ENCODE measurements at regions not wholly inside any gene's neighbourhood (a gene's known extent, or its start where the extent isn't known, plus 50 kb on each side); places are given as distances from the start of the nearest gene placed in this dataset.

DNA sequence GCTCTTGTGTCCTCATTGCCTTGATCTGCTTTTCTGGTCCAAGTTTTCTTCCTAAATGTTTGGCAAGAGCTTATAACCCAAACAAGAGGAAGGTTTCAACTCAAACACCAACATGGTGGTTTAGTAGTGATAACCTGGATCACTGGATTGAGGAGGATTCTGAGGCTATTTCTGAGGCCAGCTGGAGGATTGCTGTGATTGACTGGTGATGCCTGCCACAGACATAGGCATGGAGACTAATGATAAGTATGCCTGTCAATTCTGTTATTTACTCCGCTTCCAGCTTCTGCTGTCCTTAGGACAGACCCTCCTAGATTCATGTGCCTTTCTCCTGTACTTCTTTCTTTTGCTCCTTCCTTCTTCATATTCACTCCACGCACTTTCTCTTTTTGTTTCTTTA, 150.5 kb downstream of the SHQ1 start:
- Histone ChIP-seq H4K20me1 (replicated peaks in 1 of 2; ENCODE audit: control insufficient read depth in 1 of 2, insufficient read depth in 2 of 2, low read length in 2 of 2) (no peaks in the 10 kb centered on the region), H2AFZ (ENCODE audit: low read length) (no peak overlapping the region), H3K9ac (replicated peaks in 1 of 4; ENCODE audit: extremely low read depth in 1 of 4, low read depth in 3 of 4, low read length in 3 of 4) (0 out of 7 replicates have a peak overlapping the region, but pooled peaks of 1 of the 4 experiments have one; percentile 19), H3K4ac (replicated peaks; ENCODE audit: insufficient read length, low read depth, low read length) (no peak overlapping the region), H2BK20ac (ENCODE audit: low read length) (no peak overlapping the region), H2BK15ac (ENCODE audit: low read length) (no peak overlapping the region), H3K14ac (ENCODE audit: insufficient read length) (no peak overlapping the region), H3K27me3 (replicated peaks in 1 of 4; ENCODE audit: control insufficient read depth in 3 of 4, extremely low read depth in 1 of 4, insufficient read depth in 3 of 4, low read length in 3 of 4) (no peaks in the 10 kb centered on the region), H2BK120ac (replicated peaks; ENCODE audit: low read depth, low read length) (peak overlapping the region; percentile 36), H3K9me3 (ENCODE audit: insufficient read depth in 2 of 2, low read depth in 1 of 2, low read length in 1 of 2) (no peaks in the 10 kb centered on the region), H3K4me3 (ENCODE audit: extremely low read depth in 1 of 4, insufficient read depth in 2 of 4, low read depth in 3 of 4, low read length in 4 of 4) (no peak overlapping the region; a peak in 1 of 8 replicates), H2BK5ac (ENCODE audit: low read depth, low read length) (peak overlapping the region; percentile 87; the same call in 1 of the 2 replicates), H3K4me2 (ENCODE audit: insufficient read depth in 1 of 2, low read depth in 2 of 2, low read length in 2 of 2) (peak overlapping the region; percentile 32 to 46; a peak in 3 of 4 replicates), H2BK12ac (ENCODE audit: low read depth, low read length) (peak overlapping the region; percentile 72), H3K4me1 (replicated peaks in 1 of 4; ENCODE audit: control insufficient read depth in 3 of 4, insufficient read depth in 4 of 4, low read length in 3 of 4) (peaks cover 0 to 13% (median 7%) of the 10 kb centered on the region in 4 experiments; a peak in 3 of 7 replicates), H4K91ac (replicated peaks; ENCODE audit: insufficient read length, low read length) (no peak overlapping the region), H3K18ac (ENCODE audit: extremely low read depth, low read length) (peak overlapping the region; percentile 64; the same call in 1 of the 2 replicates), H4K5ac (ENCODE audit: insufficient read length, low read depth, low read length) (no peak overlapping the region), H2AK5ac (ENCODE audit: low read depth, low read length) (peak overlapping the region; percentile 82; the same call in 1 of the 2 replicates), H3K36me3 (ENCODE audit: control insufficient read depth in 2 of 4, insufficient read depth in 4 of 4, low read length in 3 of 4) (no peaks in the 10 kb centered on the region), H4K8ac (ENCODE audit: extremely low read depth, insufficient read depth, low read length) (no peak overlapping the region), H3K79me2 (ENCODE audit: control insufficient read depth in 1 of 2, insufficient read depth in 2 of 2, low read length in 2 of 2) (no peaks in the 10 kb centered on the region), H3K56ac (replicated peaks; ENCODE audit: insufficient read length, low read depth, low read length) (no peak overlapping the region), H3K23me2 (ENCODE audit: low read depth, low read length) (no peaks in the 10 kb centered on the region), H3K27ac (ENCODE audit: low read depth, low read length) (peak overlapping the region; percentile 24; the same call in 1 of the 2 replicates), H3K23ac (ENCODE audit: insufficient read length) (no peak overlapping the region), H3K79me1 (ENCODE audit: low read depth, low read length) (no peaks in the 10 kb centered on the region)
- 82% methylated on average over 2 of the region's 2 CpGs; no CpG with 5 or more reads in 1 of the 2 experiments for WGBS, 2 experiments (ENCODE audit: extremely low coverage in 1 of 2, insufficient coverage in 1 of 2, insufficient read length in 1 of 2, insufficient replicate concordance in 2 of 2, low coverage in 1 of 2, low lambda C conversion rate in 2 of 2, missing lambda C conversion rate in 1 of 2)
- no peak for DNase-seq (ENCODE audit: low read depth in 1 of 2, low spot score in 2 of 2)
- CTCF ChIA-PET (ENCODE audit: partially characterized antibody), result interaction anchor here (0.8 to 3.3 kb wide), 8 partner anchors 10 to 741 kb away, joined by 3 to 14 read pairs (median 3); no protein-coding TSS in a partner anchor
- no peak for FAIRE-seq
- no peak for TF ChIP-seq SP2 (IDR thresholded peaks at IDR 0.05; ENCODE audit: low read length)
- POLR2A ChIA-PET (ENCODE audit: partially characterized antibody), result no interaction called here

Data from H1 (cell line).